GM19238 (cell line): ENCODE measurements at regions not wholly inside any gene's neighbourhood (a gene's known extent, or its start where the extent isn't known, plus 50 kb on each side); places are given as distances from the start of the nearest gene placed in this dataset.
"Not testable (repeated sequence)": the region's sequence is repeated elsewhere in the genome, so short reads cannot be mapped to it uniquely, and the experiment has no call there.

Experiments
- DNase-seq: peaks from one replicate; pipeline ENCODE4 v3.0.0; 2011; ENCODE audit warnings: low spot score; ENCODE audit not compliant: insufficient read length

GRCh38 chr2:209277444-209277843 is 146.4 kb upstream of the MAP2 start:
- no peak for DNase-seq

DNA sequence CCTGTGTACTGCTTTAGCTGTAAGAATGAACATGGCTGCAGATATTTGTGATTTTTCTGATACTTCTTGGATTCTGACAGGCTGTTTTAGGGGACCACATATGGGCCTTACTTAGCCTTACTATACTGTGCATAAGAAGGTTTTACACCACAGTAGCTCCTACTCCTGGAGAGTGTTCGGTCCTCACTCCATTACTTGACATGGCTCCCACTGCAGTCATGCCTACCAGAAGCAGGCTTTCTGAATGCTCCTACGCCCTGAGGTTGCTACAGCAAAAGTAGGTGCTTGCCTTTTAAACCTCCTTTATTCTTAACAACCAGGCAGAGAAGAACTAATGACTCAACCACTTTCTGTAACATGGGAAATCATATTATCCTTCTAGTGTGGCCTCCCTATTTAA is 125.2 kb upstream of the MAP2 start:
- no peak for DNase-seq

GRCh38 chr2:209299478-209299877 is 124.4 kb upstream of the MAP2 start:
- not testable (repeated sequence) for DNase-seq

GRCh38 chr2:209300766-209301165 is 123.1 kb upstream of the MAP2 start:
- DNase-seq, result not testable (repeated sequence)

GRCh38 chr2:209305026-209305425 is 118.8 kb upstream of the MAP2 start:
- no peak for DNase-seq

DNA sequence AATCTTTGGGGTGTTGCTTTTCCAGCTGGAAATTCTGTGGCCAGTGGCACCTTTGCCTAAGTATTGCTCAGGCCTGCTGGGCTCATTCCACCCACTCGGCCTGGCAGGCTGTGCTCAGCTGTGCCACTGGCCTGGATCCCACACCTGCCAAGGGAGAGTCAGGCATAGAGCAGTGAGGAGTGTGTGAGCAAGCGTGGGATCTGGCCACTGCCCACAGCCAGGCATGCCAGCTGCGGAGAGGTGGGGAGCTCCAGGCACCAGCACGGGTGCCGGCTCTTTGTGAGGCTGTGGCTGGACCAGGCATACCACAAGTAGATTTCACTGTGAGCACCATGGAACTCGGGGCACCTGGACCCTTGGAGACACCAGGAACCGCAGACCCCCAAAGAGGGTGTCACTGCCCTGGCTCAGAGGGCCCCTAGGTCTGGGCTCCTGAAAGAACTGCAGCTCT is 118.1 kb upstream of the MAP2 start:
- DNase-seq, result no peak

DNA sequence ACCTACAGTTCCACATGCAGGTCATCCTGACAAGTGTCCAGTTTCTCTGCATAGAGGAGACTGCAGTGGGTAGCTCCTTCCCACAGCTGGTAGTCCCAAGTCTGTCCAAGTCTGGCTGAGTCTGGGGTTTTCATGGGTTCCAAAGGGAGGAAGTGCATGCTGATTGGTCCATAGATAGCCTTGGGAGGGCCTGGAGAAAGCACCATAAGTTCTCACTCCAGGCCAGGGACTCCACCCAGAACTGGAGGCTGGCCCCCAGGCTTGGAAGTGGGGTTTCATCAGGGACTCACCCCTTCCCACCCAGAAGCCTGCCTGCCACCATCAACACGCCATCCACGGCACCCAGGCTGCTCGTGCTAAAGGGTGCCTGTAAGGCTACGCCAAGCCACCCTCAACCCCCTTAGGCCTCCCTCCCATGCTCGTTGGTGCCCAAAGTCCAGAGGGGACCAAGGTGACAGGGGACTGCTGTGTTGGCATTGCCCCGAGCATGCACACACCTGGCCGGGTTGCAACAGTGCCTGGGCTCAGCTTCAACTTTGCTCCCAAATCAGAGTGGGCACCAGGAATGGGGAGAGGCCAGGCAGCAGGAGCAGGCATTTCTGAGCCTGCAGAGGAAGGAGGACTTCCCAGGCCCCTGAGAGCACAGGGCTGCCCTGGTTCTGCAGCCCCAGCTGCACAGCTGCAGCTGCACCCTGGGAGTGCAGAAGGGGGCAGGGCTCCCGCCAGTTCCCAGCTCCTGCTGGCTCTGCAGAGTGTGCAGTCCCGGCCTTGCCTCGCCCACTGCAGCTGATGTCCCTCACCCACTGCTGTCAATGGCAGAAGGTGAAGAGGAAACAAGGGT is 116.5 kb upstream of the MAP2 start:
- no peak for DNase-seq

DNA sequence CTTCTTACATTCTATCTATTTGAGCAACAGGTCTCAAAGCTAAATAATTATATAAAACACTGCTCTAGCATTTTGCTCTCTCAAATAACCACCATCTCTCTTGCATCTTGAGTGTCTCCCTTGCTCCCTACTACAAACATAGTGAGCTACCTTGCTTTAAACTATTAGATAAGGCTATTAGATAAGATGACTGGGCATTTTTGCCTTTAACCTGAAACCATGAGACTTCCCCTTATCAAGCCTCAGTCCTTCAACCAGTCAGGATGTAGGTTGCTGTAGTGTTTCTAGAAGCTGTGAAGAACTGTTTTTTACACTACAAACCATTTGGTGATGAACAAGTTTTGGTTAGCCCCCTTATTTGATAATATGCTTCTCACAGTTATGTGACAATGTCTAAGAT is 115.4 kb upstream of the MAP2 start:
- DNase-seq, result no peak

GRCh38 chr2:209311948-209312347 is 111.9 kb upstream of the MAP2 start:
- DNase-seq, result no peak

DNA sequence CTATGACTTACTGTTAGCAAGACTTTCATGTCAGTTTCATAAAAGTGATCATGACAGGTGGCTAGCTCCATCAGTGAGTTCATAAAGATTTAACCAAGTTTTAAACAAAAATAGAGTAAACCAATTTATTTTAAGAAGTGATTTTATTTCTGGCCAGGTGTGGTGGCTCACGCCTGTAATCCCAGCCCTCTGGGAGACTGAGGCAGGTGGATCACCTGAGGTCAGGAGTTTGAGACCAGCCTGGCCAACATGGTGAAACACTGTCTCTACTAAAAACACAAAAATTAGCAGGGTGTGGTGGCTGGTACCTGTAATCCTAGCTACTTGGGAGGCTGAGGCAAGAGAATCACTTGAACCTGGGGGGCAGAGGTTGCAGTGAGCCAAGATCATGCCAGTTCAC is 111.4 kb upstream of the MAP2 start:
- DNase-seq, result not testable (repeated sequence)

DNA sequence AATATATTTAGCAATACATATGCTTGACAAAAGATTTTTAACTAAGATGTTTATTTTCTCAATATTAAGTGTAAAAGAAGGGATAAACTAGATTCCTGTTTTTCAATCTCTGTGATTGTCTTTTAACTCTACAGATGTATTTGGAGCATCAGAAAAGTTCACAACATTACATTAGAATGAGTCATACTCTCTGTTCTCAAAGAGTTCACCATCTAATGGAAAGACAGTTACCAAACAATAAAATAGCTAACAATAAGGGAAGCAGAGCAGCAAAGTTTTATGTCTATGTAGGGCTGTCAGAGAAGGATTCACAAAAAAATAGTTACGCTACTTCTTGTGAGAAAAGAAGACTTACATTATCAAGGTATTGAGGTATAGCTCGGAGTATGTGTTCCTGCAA is 109.2 kb upstream of the MAP2 start:
- no peak for DNase-seq

DNA sequence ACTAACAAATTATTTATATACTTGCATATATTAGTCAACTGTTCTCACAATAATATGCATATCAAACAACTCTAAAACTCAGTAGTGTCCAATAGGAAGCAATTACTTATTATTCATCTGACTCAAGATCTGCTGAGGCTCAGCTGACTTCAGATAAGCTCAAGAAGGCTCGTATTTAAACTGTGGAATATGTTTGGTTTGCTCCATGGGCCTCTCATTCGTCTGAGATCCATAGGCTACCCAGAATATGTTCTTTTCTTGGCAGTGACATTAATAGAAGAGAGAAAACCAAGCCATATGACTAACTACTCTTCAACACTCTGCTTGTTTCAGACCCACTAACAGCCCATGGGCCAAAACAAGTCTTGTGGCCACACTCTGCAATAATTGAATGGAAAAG is 107.7 kb upstream of the MAP2 start:
- no peak for DNase-seq

- DNase-seq, result no peak
Measured at GRCh38 chr2:209321076-209321475, 102.8 kb upstream of the MAP2 start.

- no peak for DNase-seq
Measured at GRCh38 chr2:209321581-209321980, 102.3 kb upstream of the MAP2 start.

DNA sequence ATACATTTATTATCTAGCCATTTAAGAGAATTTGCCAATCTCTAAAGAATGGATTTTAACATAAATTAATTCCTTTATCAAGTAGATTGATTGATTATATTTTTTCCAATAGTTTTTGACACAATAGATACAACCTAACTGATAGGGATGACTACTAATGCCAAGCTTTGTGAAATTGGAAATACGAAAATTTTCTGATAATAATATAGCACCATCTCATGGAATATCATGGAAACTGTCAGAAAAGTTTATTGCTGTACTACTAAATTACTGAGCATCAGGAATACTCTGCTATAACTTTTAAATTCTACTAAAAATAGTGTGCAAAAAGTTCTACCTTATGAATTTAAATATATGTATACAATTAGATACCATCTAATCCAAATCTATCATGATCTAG is 101.8 kb upstream of the MAP2 start:
- DNase-seq, result no peak

GRCh38 chr2:209322905-209323512 is 100.8 kb upstream of the MAP2 start:
- DNase-seq, result no peak

DNA sequence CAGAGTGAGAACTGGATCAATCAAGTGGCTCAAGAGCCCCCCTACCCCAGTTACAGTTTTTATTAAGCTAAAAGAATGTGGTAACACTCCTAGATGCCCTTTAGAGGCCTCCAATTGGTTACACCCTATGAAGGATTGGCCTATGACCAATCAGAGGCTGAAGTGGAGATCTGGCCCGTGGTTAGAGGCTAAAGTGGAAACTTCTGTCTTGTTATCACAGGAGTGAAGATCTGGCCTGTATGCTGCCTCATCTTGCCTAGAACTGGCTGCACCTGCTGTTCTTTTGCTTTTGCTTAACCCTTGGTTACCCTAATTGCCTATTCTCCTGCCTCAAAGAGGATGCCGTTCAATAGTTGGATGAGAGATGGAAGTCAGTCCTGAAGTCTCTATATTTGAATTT is 100.1 kb upstream of the MAP2 start:
- no peak for DNase-seq

DNA sequence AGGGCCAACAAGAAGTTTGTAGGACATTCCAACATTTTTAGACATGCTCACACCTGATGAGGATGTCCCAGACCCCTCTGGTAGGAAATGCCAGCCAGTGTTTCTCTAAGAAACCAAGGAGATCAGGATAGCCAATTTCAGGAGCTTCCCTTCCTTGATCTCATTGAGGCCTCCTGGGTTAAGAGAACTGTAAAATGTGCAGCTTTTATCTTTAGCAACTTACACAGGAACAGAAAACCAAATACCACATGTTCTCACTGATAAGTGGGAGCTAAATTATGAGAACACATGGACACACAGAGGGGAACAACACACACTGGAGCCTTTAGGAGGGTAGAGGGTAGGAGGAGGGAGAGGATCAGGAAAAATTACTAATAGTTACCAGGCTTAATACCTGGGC is 99.6 kb upstream of the MAP2 start:
- no peak for DNase-seq

GRCh38 chr2:209331291-209331844 is 92.5 kb upstream of the MAP2 start:
- no peak for DNase-seq

GRCh38 chr2:209334188-209335017 is 89.4 kb upstream of the MAP2 start:
- DNase-seq, result peak; percentile 2

- no peak for DNase-seq
Measured at GRCh38 chr2:209340522-209340921, 83.3 kb upstream of the MAP2 start.

DNA sequence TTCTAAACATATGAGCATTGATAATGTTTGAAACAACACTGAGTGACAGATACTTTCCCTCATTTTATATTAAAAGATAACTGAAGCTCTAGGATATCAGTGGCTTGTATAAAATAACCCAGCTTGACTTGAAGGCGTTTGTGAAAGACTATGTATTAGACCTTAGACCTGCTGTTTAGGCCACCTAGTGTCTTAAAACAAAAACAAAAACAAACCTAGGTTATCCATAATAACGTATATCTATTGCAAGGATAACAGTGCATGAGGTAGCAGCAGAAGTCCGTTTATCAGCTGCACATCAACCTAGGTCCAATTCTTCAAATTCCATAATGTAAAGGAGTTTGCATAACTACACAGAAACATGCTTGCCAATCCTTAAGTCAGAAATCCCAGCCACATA is 79.5 kb upstream of the MAP2 start:
- no peak for DNase-seq
